ENCODE measurements at regions not wholly inside any gene's neighbourhood (a gene's known extent, or its start where the extent isn't known, plus 50 kb on each side); places are given as distances from the start of the nearest gene placed in this dataset.

- TF ChIP-seq CHD7 (IDR thresholded peaks at IDR 0.05; ENCODE audit: insufficient replicate concordance, low read length) (no peak), TAF7 (optimal IDR thresholded peaks at IDR 0.05; ENCODE audit: borderline replicate concordance, low read depth, low read length) (no peak), GTF2F1 (IDR thresholded peaks at IDR 0.05; ENCODE audit: borderline replicate concordance, low read depth, low read length) (no peak), POLR2A (IDR thresholded peaks at IDR 0.05; ENCODE audit: control extremely low read depth in 1 of 2, low read depth in 2 of 2, low read length in 2 of 2) (no peak), CREB1 (IDR thresholded peaks at IDR 0.05) (no peak), CTBP2 (IDR thresholded peaks at IDR 0.05; ENCODE audit: borderline replicate concordance, insufficient read depth, insufficient read length, low read length) (no peak), CBX8 (IDR thresholded peaks at IDR 0.05; ENCODE audit: borderline replicate concordance, low read depth, low read length) (no peak), SP1 (IDR thresholded peaks at IDR 0.05; ENCODE audit: low read depth, low read length) (no peak), HDAC2 (IDR thresholded peaks at IDR 0.05; ENCODE audit: borderline replicate concordance in 1 of 2, low read depth in 2 of 2, low read length in 2 of 2) (no peak), CHD2 (IDR thresholded peaks at IDR 0.05; ENCODE audit: low read length) (no peak), EGR1 (IDR thresholded peaks at IDR 0.05; ENCODE audit: borderline replicate concordance, low read depth, low read length) (no peak), BACH1 (IDR thresholded peaks at IDR 0.05; ENCODE audit: low read length) (no peak)
Measured at GRCh38 chr11:129265125-129265788, 73.1 kb upstream of the ARHGAP32 start (continued).

Data from H1 (cell line).